ENCODE measurements at regions not wholly inside any gene's neighbourhood (a gene's known extent, or its start where the extent isn't known, plus 50 kb on each side); places are given as distances from the start of the nearest gene placed in this dataset.

- Histone ChIP-seq H4K20me1 (ENCODE audit: insufficient read depth, low read length) (no peaks in the 10 kb centered on the region), H2AFZ (ENCODE audit: low read depth, low read length) (no peak overlapping the region), H3K36me3 (ENCODE audit: insufficient read depth, low read length) (no peaks in the 10 kb centered on the region), H3K4me3 (ENCODE audit: insufficient read depth, low read depth, low read length) (no peak overlapping the region), H3K4me1 (ENCODE audit: insufficient read depth, low read length) (no peaks in the 10 kb centered on the region), H3K9me3 (ENCODE audit: insufficient read depth, low read depth, low read length) (no peaks in the 10 kb centered on the region), H3K27ac (ENCODE audit: low read depth, low read length) (no peak overlapping the region), H3K9ac (ENCODE audit: low read length) (no peak overlapping the region), H3K79me2 (ENCODE audit: insufficient read depth, low read length) (no peaks in the 10 kb centered on the region), H3K27me3 (ENCODE audit: insufficient read depth, low read length) (no peaks in the 10 kb centered on the region), H3K4me2 (ENCODE audit: low read length) (no peak overlapping the region)
- Mint-ChIP-seq H3K27me3 (ENCODE audit: low read depth, unreplicated experiment) (no peaks in the 10 kb centered on the region), H3K27ac (ENCODE audit: unreplicated experiment) (no peak overlapping the region), H3K9me3 (ENCODE audit: unreplicated experiment) (no peaks in the 10 kb centered on the region), H3K4me3 (ENCODE audit: unreplicated experiment) (no peak overlapping the region), H3K36me3 (ENCODE audit: low read depth, unreplicated experiment) (peaks cover 2% of the 10 kb centered on the region), H3K4me1 (ENCODE audit: low read depth, unreplicated experiment) (no peaks in the 10 kb centered on the region)
- TF ChIP-seq EZH2 (IDR thresholded peaks at IDR 0.05; ENCODE audit: insufficient read depth, low read length) (no peak), CTCF (IDR thresholded peaks at IDR 0.05; ENCODE audit: insufficient read depth, low read depth, low read length) (no peak)
- FAIRE-seq, result no peak
- no peak for DNase-seq (ENCODE audit: low read depth)
Measured at GRCh38 chr7:17153536-17153935, 144.9 kb upstream of the AHR start.

- DNase-seq (ENCODE audit: low read depth) (no peak), FAIRE-seq (no peak)
- H3K27ac ChIP-seq (ENCODE audit: low read depth, low read length), result no peak overlapping the region
- no peak for TF ChIP-seq CTCF (IDR thresholded peaks at IDR 0.05; ENCODE audit: insufficient read depth, low read depth, low read length)
- no peak for TF ChIP-seq EZH2 (IDR thresholded peaks at IDR 0.05; ENCODE audit: insufficient read depth, low read length)
- Mint-ChIP-seq H3K27ac (ENCODE audit: unreplicated experiment) (no peak overlapping the region), H3K4me3 (ENCODE audit: unreplicated experiment) (no peak overlapping the region), H3K4me1 (ENCODE audit: low read depth, unreplicated experiment) (no peaks in the 10 kb centered on the region), H3K36me3 (ENCODE audit: low read depth, unreplicated experiment) (peaks cover 2% of the 10 kb centered on the region), H3K9me3 (ENCODE audit: unreplicated experiment) (no peaks in the 10 kb centered on the region), H3K27me3 (ENCODE audit: low read depth, unreplicated experiment) (no peaks in the 10 kb centered on the region)
- no peaks in the 10 kb centered on the region for H3K36me3 ChIP-seq (ENCODE audit: insufficient read depth, low read length)
- H3K4me3 ChIP-seq (ENCODE audit: insufficient read depth, low read depth, low read length), result no peak overlapping the region
- H3K27me3 ChIP-seq (ENCODE audit: insufficient read depth, low read length), result no peaks in the 10 kb centered on the region
- H3K9me3 ChIP-seq (ENCODE audit: insufficient read depth, low read depth, low read length), result no peaks in the 10 kb centered on the region
- H2AFZ ChIP-seq (ENCODE audit: low read depth, low read length), result no peak overlapping the region
- no peaks in the 10 kb centered on the region for H4K20me1 ChIP-seq (ENCODE audit: insufficient read depth, low read length)
- no peaks in the 10 kb centered on the region for H3K4me1 ChIP-seq (ENCODE audit: insufficient read depth, low read length)
- H3K4me2 ChIP-seq (ENCODE audit: low read length), result no peak overlapping the region
- H3K79me2 ChIP-seq (ENCODE audit: insufficient read depth, low read length), result no peaks in the 10 kb centered on the region
- no peak overlapping the region for H3K9ac ChIP-seq (ENCODE audit: low read length)
Measured at GRCh38 chr7:17155529-17155928, 142.9 kb upstream of the AHR start.

- no peak for DNase-seq (ENCODE audit: low read depth)
- H3K4me3 Mint-ChIP-seq (ENCODE audit: unreplicated experiment), result no peak overlapping the region
- no peaks in the 10 kb centered on the region for H3K4me1 ChIP-seq (ENCODE audit: insufficient read depth, low read length)
- H3K27ac Mint-ChIP-seq (ENCODE audit: unreplicated experiment), result no peak overlapping the region
- peaks cover 2% of the 10 kb centered on the region for H3K36me3 Mint-ChIP-seq (ENCODE audit: low read depth, unreplicated experiment)
- no peak for FAIRE-seq
- no peak overlapping the region for H3K9ac ChIP-seq (ENCODE audit: low read length)
- H3K9me3 Mint-ChIP-seq (ENCODE audit: unreplicated experiment), result peaks cover 5% of the 10 kb centered on the region
- H3K79me2 ChIP-seq (ENCODE audit: insufficient read depth, low read length), result no peaks in the 10 kb centered on the region
- H3K27me3 Mint-ChIP-seq (ENCODE audit: low read depth, unreplicated experiment), result no peaks in the 10 kb centered on the region
- no peaks in the 10 kb centered on the region for H4K20me1 ChIP-seq (ENCODE audit: insufficient read depth, low read length)
- H3K27ac ChIP-seq (ENCODE audit: low read depth, low read length), result no peak overlapping the region
- H3K9me3 ChIP-seq (ENCODE audit: insufficient read depth, low read depth, low read length), result no peaks in the 10 kb centered on the region
- no peak overlapping the region for H3K4me3 ChIP-seq (ENCODE audit: insufficient read depth, low read depth, low read length)
- H3K4me2 ChIP-seq (ENCODE audit: low read length), result no peak overlapping the region
- no peak overlapping the region for H2AFZ ChIP-seq (ENCODE audit: low read depth, low read length)
- no peaks in the 10 kb centered on the region for H3K27me3 ChIP-seq (ENCODE audit: insufficient read depth, low read length)
- no peak for TF ChIP-seq CTCF (IDR thresholded peaks at IDR 0.05; ENCODE audit: insufficient read depth, low read depth, low read length)
- TF ChIP-seq EZH2 (IDR thresholded peaks at IDR 0.05; ENCODE audit: insufficient read depth, low read length), result no peak
- H3K36me3 ChIP-seq (ENCODE audit: insufficient read depth, low read length), result no peaks in the 10 kb centered on the region
- H3K4me1 Mint-ChIP-seq (ENCODE audit: low read depth, unreplicated experiment), result no peaks in the 10 kb centered on the region
Measured at GRCh38 chr7:17158261-17158660, 140.2 kb upstream of the AHR start.
